ENCODE measurements at regions not wholly inside any gene's neighbourhood (a gene's known extent, or its start where the extent isn't known, plus 50 kb on each side); places are given as distances from the start of the nearest gene placed in this dataset.

- Histone ChIP-seq H3K4me3 (no peak overlapping the region), H3K9me3 (no peaks in the 10 kb centered on the region), H3K36me3 (no peaks in the 10 kb centered on the region), H3K4me1 (ENCODE audit: control insufficient read depth in 1 of 2, low read depth in 2 of 2) (no peaks in the 10 kb centered on the region), H3K27ac (no peak overlapping the region), H3K27me3 (replicated peaks; ENCODE audit: insufficient read depth) (no peaks in the 10 kb centered on the region)
- ATAC-seq (ENCODE audit: insufficient number of reproducible peaks, low FRiP score, low read depth) (no peak), DNase-seq (ENCODE audit: low spot score) (no peak)
- TF ChIP-seq CTCF (IDR thresholded peaks at IDR 0.05) = no peak
Measured at GRCh38 chr7:115128154-115128553, 206.3 kb downstream of the MDFIC start.

- TF ChIP-seq CTCF (IDR thresholded peaks at IDR 0.05) = no peak
- no peaks in the 10 kb centered on the region for H3K4me1 ChIP-seq (ENCODE audit: control insufficient read depth in 1 of 2, low read depth in 2 of 2)
- H3K27ac ChIP-seq = no peak overlapping the region
- no peak overlapping the region for H3K4me3 ChIP-seq
- ATAC-seq (ENCODE audit: insufficient number of reproducible peaks, low FRiP score, low read depth) = no peak
- no peaks in the 10 kb centered on the region for H3K36me3 ChIP-seq
- no peaks in the 10 kb centered on the region for H3K27me3 ChIP-seq (replicated peaks; ENCODE audit: insufficient read depth)
- no peaks in the 10 kb centered on the region for H3K9me3 ChIP-seq
- no peak for DNase-seq (ENCODE audit: low spot score)
Measured at GRCh38 chr7:115127399-115128021, 205.6 kb downstream of the MDFIC start.

- DNase-seq (ENCODE audit: low spot score) = no peak
- no peaks in the 10 kb centered on the region for H3K27me3 ChIP-seq (replicated peaks; ENCODE audit: insufficient read depth)
- no peak overlapping the region for H3K27ac ChIP-seq
- no peak for ATAC-seq (ENCODE audit: insufficient number of reproducible peaks, low FRiP score, low read depth)
- no peaks in the 10 kb centered on the region for H3K9me3 ChIP-seq
- H3K4me1 ChIP-seq (ENCODE audit: control insufficient read depth in 1 of 2, low read depth in 2 of 2) = no peaks in the 10 kb centered on the region
- no peaks in the 10 kb centered on the region for H3K36me3 ChIP-seq
- H3K4me3 ChIP-seq = no peak overlapping the region
- no peak for TF ChIP-seq CTCF (IDR thresholded peaks at IDR 0.05)
Measured at GRCh38 chr7:115125750-115126149, 203.9 kb downstream of the MDFIC start.

DNA sequence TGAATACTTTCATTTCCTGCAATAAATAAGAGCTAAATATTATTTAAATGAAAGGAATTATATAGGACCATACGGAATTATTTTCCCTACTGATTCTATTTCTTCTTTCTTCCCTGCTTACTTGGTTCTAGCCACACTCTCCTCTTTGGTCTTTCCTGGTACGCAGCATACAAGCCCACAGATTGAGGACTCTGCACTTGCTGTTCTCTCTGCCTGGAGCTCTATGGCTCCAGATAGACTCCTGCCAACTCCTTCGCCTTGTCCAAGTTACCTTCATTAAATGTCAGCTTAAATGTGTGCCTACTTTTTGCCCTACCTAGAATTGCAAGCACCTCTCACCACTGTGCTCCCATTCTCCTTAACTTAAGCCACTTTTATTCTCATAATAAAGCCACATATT lies 203.4 kb downstream of the MDFIC start:
- Histone ChIP-seq H3K9me3 (no peaks in the 10 kb centered on the region), H3K4me3 (no peak overlapping the region), H3K4me1 (ENCODE audit: control insufficient read depth in 1 of 2, low read depth in 2 of 2) (no peaks in the 10 kb centered on the region), H3K36me3 (no peaks in the 10 kb centered on the region), H3K27me3 (replicated peaks; ENCODE audit: insufficient read depth) (no peaks in the 10 kb centered on the region), H3K27ac (no peak overlapping the region)
- TF ChIP-seq CTCF (IDR thresholded peaks at IDR 0.05) = no peak
- DNase-seq (ENCODE audit: low spot score) (no peak), ATAC-seq (ENCODE audit: insufficient number of reproducible peaks, low FRiP score, low read depth) (no peak)

DNA sequence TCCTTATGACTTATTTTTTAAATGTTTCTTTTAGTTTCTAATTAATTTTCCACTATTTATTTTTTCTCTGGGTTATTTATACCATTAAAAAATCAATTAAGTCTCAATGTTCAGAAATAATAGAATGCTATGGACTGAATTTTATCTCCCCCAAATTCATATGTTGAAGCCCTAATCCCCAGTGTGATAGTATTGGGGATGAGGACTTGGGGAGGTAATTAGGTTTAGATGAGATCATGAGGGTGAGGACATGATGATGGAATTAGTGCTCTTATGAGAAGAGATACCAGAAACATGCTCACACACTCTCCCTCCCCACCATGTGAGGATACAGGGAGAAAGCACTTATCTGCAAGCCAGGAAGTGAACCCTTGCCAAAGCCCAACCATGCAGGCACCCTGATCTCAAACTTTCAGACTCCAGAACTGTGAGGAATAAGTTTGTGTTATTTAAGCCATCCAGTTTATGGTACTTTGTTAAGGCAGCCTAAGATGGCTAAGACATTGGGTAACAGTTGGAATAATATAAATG lies 202.6 kb downstream of the MDFIC start:
- H3K27me3 ChIP-seq (replicated peaks; ENCODE audit: insufficient read depth) = no peaks in the 10 kb centered on the region
- H3K4me1 ChIP-seq (ENCODE audit: control insufficient read depth in 1 of 2, low read depth in 2 of 2) = no peaks in the 10 kb centered on the region
- no peak overlapping the region for H3K27ac ChIP-seq
- ATAC-seq (ENCODE audit: insufficient number of reproducible peaks, low FRiP score, low read depth) (no peak), DNase-seq (ENCODE audit: low spot score) (no peak)
- no peaks in the 10 kb centered on the region for H3K36me3 ChIP-seq
- H3K9me3 ChIP-seq = no peaks in the 10 kb centered on the region
- no peak for TF ChIP-seq CTCF (IDR thresholded peaks at IDR 0.05)
- H3K4me3 ChIP-seq = no peak overlapping the region

All from thoracic aorta (tissue), 2 donors.